Epithelial cell of prostate (primary cell): ENCODE measurements at regions not wholly inside any gene's neighbourhood (a gene's known extent, or its start where the extent isn't known, plus 50 kb on each side); places are given as distances from the start of the nearest gene placed in this dataset.
"Not testable (repeated sequence)": the region's sequence is repeated elsewhere in the genome, so short reads cannot be mapped to it uniquely, and the experiment has no call there.

Experiments used
- DNase-seq: peaks from one replicate; pipeline ENCODE4 v3.0.0-alpha.2; 2011; ENCODE audit warnings: low read depth, low spot score
- H3K27ac ChIP-seq: fragments of 450-650 bp; 2 replicates; pipeline ENCODE4 v1.5.1; 2017; ENCODE audit warnings: mild to moderate bottlenecking

DNA sequence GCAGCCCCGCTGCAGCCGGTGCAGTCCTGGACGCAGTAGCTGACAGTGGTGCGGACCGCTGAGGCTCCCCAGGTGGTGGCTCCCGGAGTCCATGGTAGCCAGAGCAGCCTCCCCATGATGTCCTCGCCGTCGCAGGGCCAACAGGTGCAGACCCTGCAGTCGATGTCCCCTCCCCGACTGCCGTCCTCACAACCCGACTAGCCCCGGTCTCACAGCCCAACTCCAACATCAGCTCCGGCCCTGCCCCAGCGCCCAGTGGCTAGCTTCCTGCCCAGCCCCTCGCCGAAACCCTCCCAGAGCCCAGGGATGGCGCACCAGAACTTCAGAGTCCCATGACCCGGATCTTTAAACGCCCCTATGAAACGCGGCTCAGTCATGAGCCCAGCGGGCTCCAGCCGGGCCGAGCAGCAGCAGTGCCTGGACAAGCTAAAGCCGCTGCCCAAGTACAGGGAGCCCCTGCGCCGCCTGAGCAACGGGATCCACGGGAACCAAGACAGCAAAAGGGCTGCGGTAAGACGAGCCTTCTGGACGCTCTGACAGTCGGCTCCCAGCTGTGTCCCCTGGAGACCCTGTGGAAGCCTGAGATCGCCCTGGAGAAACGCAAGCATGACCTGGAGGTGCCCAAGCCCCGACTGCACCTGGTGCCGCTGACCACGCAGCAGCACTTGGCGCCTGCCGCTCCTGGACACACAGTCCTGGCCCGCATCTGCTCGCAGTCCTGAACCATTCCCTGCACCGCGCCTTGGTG, 53.8 kb upstream of the TUBA3E start:
- no peak for DNase-seq
- no peak overlapping the region for H3K27ac ChIP-seq

- no peak overlapping the region for H3K27ac ChIP-seq
- no peak for DNase-seq
Measured at GRCh38 chr2:130251535-130251872, 53.3 kb upstream of the TUBA3E start.

DNA sequence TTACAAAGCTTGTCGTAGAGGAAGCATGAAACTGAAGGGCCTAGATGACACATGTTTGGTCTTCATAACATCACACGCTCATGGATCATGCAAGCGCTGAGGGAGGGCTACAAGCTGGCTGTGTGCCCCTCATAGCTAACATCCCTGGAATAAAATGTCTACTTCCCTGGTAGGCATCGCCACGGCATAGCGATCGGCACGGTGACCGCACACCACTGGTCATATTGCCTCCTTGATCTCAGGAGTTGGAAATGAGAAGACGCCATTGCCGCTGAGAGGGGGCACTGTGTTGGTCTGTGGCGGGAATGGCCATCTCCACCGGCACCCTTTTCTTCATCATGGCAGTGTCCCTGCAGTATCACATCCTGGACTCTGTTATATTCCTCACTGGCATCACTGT, 50.1 kb upstream of the TUBA3E start:
- not testable (repeated sequence) for H3K27ac ChIP-seq, DNase-seq
